C4-2B (cell line): ENCODE measurements at regions not wholly inside any gene's neighbourhood (a gene's known extent, or its start where the extent isn't known, plus 50 kb on each side); places are given as distances from the start of the nearest gene placed in this dataset.

Experiments
- H3K27ac ChIP-seq: fragments of 450-650 bp; 2 replicates; pipeline ENCODE4 v1.5.1; 2017
- ZFX ChIP-seq: fragments of 450-650 bp; IDR thresholded peaks from 2 replicates; pipeline ENCODE4 v1.6.1; 2017
- TF ChIP-seq, protein P1 (sequence below): fragments of 450-650 bp; conservative IDR thresholded peaks from 2 replicates; pipeline ENCODE4 v1.5.1; 2017; ENCODE audit warnings: mild to moderate bottlenecking

GRCh38 chr2:145060876-145061275 is 541.0 kb upstream of the ZEB2 start:
- TF ChIP-seq, protein P1, sequence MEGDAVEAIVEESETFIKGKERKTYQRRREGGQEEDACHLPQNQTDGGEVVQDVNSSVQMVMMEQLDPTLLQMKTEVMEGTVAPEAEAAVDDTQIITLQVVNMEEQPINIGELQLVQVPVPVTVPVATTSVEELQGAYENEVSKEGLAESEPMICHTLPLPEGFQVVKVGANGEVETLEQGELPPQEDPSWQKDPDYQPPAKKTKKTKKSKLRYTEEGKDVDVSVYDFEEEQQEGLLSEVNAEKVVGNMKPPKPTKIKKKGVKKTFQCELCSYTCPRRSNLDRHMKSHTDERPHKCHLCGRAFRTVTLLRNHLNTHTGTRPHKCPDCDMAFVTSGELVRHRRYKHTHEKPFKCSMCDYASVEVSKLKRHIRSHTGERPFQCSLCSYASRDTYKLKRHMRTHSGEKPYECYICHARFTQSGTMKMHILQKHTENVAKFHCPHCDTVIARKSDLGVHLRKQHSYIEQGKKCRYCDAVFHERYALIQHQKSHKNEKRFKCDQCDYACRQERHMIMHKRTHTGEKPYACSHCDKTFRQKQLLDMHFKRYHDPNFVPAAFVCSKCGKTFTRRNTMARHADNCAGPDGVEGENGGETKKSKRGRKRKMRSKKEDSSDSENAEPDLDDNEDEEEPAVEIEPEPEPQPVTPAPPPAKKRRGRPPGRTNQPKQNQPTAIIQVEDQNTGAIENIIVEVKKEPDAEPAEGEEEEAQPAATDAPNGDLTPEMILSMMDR: no peak
- TF ChIP-seq ZFX: no peak
- no peak overlapping the region for H3K27ac ChIP-seq

GRCh38 chr2:145059914-145060313 is 540.0 kb upstream of the ZEB2 start:
- H3K27ac ChIP-seq: no peak overlapping the region
- TF ChIP-seq, protein P1: no peak
- TF ChIP-seq ZFX: no peak

- H3K27ac ChIP-seq: no peak overlapping the region
- no peak for TF ChIP-seq ZFX
- TF ChIP-seq, protein P1: no peak
These were observed 539.4 kb upstream of the ZEB2 start for GRCh38 chr2:145059343-145059742.

DNA sequence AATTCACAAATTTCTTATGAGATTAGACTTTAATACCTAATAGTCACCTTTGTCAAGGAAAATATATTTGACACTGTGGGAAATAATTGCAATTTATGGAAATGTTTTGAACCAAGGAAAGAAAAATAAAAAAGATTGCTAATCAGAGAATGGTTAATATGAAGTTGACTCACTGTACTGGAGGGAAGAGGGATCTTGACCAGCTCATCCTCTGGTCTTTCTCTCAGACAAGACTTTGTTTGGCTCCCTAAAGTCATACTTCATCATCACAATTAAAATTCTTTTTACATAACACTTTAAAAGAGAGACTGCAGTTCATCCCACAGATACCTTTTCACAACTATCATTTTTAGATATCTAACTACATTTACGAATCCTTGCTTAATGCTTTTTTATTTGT is 538.5 kb upstream of the ZEB2 start:
- H3K27ac ChIP-seq: no peak overlapping the region
- TF ChIP-seq, protein P1: no peak
- no peak for TF ChIP-seq ZFX

GRCh38 chr2:145055651-145056050 is 535.7 kb upstream of the ZEB2 start:
- H3K27ac ChIP-seq: no peak overlapping the region

DNA sequence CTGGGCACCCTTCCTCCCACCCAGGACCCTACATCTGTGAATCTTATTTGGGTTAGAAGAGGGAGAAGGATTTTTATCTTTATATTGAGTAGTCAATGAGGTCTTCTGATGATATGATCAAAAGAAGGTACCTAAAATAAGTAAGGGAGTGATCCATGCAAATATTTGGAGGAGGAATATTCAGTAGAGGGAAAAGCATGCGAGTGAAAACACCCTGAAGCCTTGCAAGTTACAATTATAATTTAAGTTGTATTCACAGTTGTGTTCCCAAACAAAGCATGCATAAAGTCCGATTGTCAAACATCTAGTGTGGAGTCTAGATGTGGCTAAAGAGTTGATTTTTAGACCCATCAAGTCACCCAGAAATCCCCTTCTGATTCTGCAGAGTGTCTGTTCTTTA is 530.2 kb upstream of the ZEB2 start:
- TF ChIP-seq, protein P1: no peak
- TF ChIP-seq ZFX: no peak
- H3K27ac ChIP-seq: no peak overlapping the region

More at GRCh38 chr2:145055651-145056050, 535.7 kb upstream of the ZEB2 start:
- TF ChIP-seq ZFX: no peak
- TF ChIP-seq, protein P1: no peak

DNA sequence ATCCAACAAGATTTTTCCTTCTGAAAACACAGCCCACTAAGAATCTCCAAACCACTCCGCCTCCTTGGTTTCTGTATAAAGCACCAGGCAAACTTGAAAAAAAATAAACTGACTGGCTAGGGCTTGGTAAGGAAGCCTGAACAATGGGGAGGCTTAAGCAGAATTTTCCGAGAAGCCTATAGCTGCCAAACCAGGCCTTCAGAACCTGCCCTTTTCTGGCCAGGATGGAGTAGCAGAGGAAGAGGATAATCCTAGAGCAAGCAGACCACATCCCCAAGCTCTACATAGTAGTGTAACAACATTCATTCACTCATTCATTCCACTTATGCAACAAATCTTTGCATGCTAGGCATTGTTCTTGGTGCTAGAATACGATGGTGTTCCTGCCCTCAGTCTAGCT is 529.6 kb upstream of the ZEB2 start:
- H3K27ac ChIP-seq: no peak overlapping the region
- no peak for TF ChIP-seq ZFX
- TF ChIP-seq, protein P1: no peak
